OCI-LY1 (cell line): ENCODE measurements at regions not wholly inside any gene's neighbourhood (a gene's known extent, or its start where the extent isn't known, plus 50 kb on each side); places are given as distances from the start of the nearest gene placed in this dataset.

Source experiments
- H2AFZ ChIP-seq: fragments of 200-600 bp; sonication (generic), shearing (Covaris generic); 2 replicates; pipeline ENCODE4 v1.6.0; 2014; ENCODE audit warnings: antibody characterized with exemption, mild to moderate bottlenecking, low read length
- H3F3A ChIP-seq: fragments of 200-600 bp; sonication (generic), shearing (Covaris generic); 2 replicates; pipeline ENCODE4 v1.6.0; 2014; ENCODE audit warnings: mild to moderate bottlenecking, antibody characterized with exemption, low read length, moderate library complexity; ENCODE audit not compliant: insufficient read depth
- H3K27ac ChIP-seq: fragments of 200-600 bp; sonication (generic); 2 replicates; pipeline ENCODE4 v1.5.1; 2014; ENCODE audit warnings: low read length, mixed run types, mild to moderate bottlenecking, low read depth; ENCODE audit not compliant: poor library complexity, severe bottlenecking
- H3K27me3 ChIP-seq: fragments of 200-600 bp; sonication (generic); 2 replicates; pipeline ENCODE4 v1.6.0; 2014; ENCODE audit warnings: antibody characterized with exemption, mild to moderate bottlenecking, low read length, moderate library complexity; ENCODE audit not compliant: insufficient read depth
- H3K36me3 ChIP-seq: fragments of 200-600 bp; sonication (generic); 2 replicates; pipeline ENCODE4 v1.6.1; 2014; ENCODE audit warnings: mild to moderate bottlenecking, antibody characterized with exemption, low read length, moderate library complexity, mixed read lengths; ENCODE audit not compliant: insufficient read depth
- H3K4me1 ChIP-seq: fragments of 200-600 bp; sonication (generic); 2 replicates; pipeline ENCODE4 v1.5.1; 2014; ENCODE audit warnings: mild to moderate bottlenecking, low read length, moderate library complexity; ENCODE audit not compliant: insufficient read depth, severe bottlenecking
- H3K4me2 ChIP-seq: fragments of 200-600 bp; sonication (generic), shearing (Covaris generic); 2 replicates; pipeline ENCODE4 v1.6.1; 2014; ENCODE audit warnings: low read length
- H3K4me3 ChIP-seq: fragments of 200-600 bp; sonication (generic); 2 replicates; pipeline ENCODE4 v1.5.1; 2014; ENCODE audit warnings: low read length, low read depth, mild to moderate bottlenecking, mixed read lengths; ENCODE audit not compliant: poor library complexity, severe bottlenecking
- H3K79me2 ChIP-seq: fragments of 200-600 bp; shearing (Covaris generic); 2 replicates; pipeline ENCODE4 v1.6.1; 2016; ENCODE audit warnings: mixed run types, low read length, mixed read lengths; ENCODE audit not compliant: insufficient read depth
- H3K9ac ChIP-seq: fragments of 200-600 bp; sonication (generic), shearing (Covaris generic); 2 replicates; pipeline ENCODE4 v1.6.1; 2014; ENCODE audit warnings: mild to moderate bottlenecking, low read length, mixed read lengths
- H3K9me2 ChIP-seq: fragments of 200-600 bp; sonication (generic), shearing (Covaris generic); 2 replicates; pipeline ENCODE4 v1.6.1; 2014; ENCODE audit warnings: low read depth, mild to moderate bottlenecking, low read length, mixed read lengths
- H3K9me3 ChIP-seq: fragments of 200-600 bp; shearing (Covaris generic); 2 replicates; pipeline ENCODE4 v1.6.1; 2014; ENCODE audit warnings: low read length, mixed read lengths
- H4K20me1 ChIP-seq: fragments of 200-600 bp; sonication (generic), shearing (Covaris generic); 2 replicates; pipeline ENCODE4 v1.6.0; 2016; ENCODE audit warnings: mild to moderate bottlenecking, low read length; ENCODE audit not compliant: insufficient read depth
- CTCF ChIP-seq: fragments of 200-600 bp; sonication (generic), shearing (Covaris generic); IDR thresholded peaks from 2 replicates; pipeline ENCODE4 v1.5.1; 2017; ENCODE audit warnings: mild to moderate bottlenecking, antibody characterized with exemption, low read length, moderate library complexity, mixed read lengths
- EZH2 ChIP-seq: fragments of 200-600 bp; sonication (generic), shearing (Covaris generic); IDR thresholded peaks from 2 replicates; pipeline ENCODE4 v1.8.0; 2017; ENCODE audit warnings: borderline replicate concordance, mixed run types, mild to moderate bottlenecking, antibody characterized with exemption, low read length, moderate library complexity, mixed read lengths

- no peak for TF ChIP-seq EZH2
- TF ChIP-seq CTCF, result no peak
- Histone ChIP-seq H2AFZ (no peak overlapping the region), H3K4me3 (no peak overlapping the region)
Measured at GRCh38 chr11:8335186-8335585, 71.5 kb upstream of the LMO1 start.

GRCh38 chr11:8333811-8334401 lies 70.2 kb upstream of the LMO1 start:
- Histone ChIP-seq H3K9me2 (no peaks in the 10 kb centered on the region), H3K4me3 (no peak overlapping the region), H3K79me2 (no peaks in the 10 kb centered on the region), H2AFZ (no peak overlapping the region), H3K9ac (no peak overlapping the region), H3K27me3 (peaks cover 6% of the 10 kb centered on the region; the same call in 1 of the 2 replicates), H3K4me2 (no peak overlapping the region), H3K9me3 (no peaks in the 10 kb centered on the region), H3K36me3 (no peaks in the 10 kb centered on the region), H3K4me1 (no peaks in the 10 kb centered on the region), H3K27ac (no peak overlapping the region), H4K20me1 (no peaks in the 10 kb centered on the region), H3F3A (no peaks in the 10 kb centered on the region)
- no peak for TF ChIP-seq EZH2
- no peak for TF ChIP-seq CTCF

More at GRCh38 chr11:8335186-8335585, 71.5 kb upstream of the LMO1 start:
- Histone ChIP-seq H3K9me3 (no peaks in the 10 kb centered on the region), H3K4me2 (no peak overlapping the region), H3K36me3 (no peaks in the 10 kb centered on the region), H3F3A (no peaks in the 10 kb centered on the region), H3K79me2 (no peaks in the 10 kb centered on the region), H3K9me2 (no peaks in the 10 kb centered on the region), H3K4me1 (no peaks in the 10 kb centered on the region), H4K20me1 (no peaks in the 10 kb centered on the region), H3K27me3 (peaks cover 6% of the 10 kb centered on the region; the same call in 1 of the 2 replicates), H3K9ac (no peak overlapping the region), H3K27ac (no peak overlapping the region)

DNA sequence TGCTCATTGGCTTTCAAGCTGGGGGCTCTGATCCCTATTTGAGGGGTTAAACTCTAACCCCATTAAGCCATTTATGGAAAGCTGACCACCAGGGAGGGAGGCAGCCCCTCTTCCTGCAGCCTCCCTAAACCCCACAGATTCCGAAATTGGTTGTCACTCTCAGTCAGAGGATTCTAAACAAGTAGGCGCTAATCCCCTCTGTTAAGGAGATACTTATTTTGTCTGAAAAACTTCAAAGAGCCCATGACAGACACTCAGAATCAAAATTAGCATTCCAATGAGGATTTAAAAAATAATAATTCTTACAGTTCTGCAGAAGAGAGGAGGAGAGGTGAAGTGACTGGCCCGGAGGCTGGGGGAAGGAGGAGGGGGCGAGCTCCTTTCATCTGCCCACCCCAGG lies 69.7 kb upstream of the LMO1 start:
- H3K79me2 ChIP-seq, result no peaks in the 10 kb centered on the region
- H3K4me2 ChIP-seq, result no peak overlapping the region
- H3F3A ChIP-seq, result no peaks in the 10 kb centered on the region
- TF ChIP-seq CTCF (no peak), EZH2 (no peak)
- H3K4me1 ChIP-seq, result no peaks in the 10 kb centered on the region
- H3K27ac ChIP-seq, result no peak overlapping the region
- no peak overlapping the region for H3K9ac ChIP-seq
- no peaks in the 10 kb centered on the region for H3K9me2 ChIP-seq
- no peaks in the 10 kb centered on the region for H3K9me3 ChIP-seq
- no peaks in the 10 kb centered on the region for H3K36me3 ChIP-seq
- H2AFZ ChIP-seq, result no peak overlapping the region
- peaks cover 6% of the 10 kb centered on the region; the same call in 1 of the 2 replicates for H3K27me3 ChIP-seq
- no peak overlapping the region for H3K4me3 ChIP-seq
- H4K20me1 ChIP-seq, result no peaks in the 10 kb centered on the region
